IMR-90 (cell line): ENCODE measurements at regions not wholly inside any gene's neighbourhood (a gene's known extent, or its start where the extent isn't known, plus 50 kb on each side); places are given as distances from the start of the nearest gene placed in this dataset.
A peak's percentile ranks its signal among the peaks of the same experiment; 100 is the strongest.

Experiments used
- ATAC-seq: fragments of 200-7000 bp; cut with Tn5 transposase; 2 replicates; pipeline ENCODE4 v1.9.1; 2020; ENCODE audit warnings: low read depth, mild to moderate bottlenecking, moderate library complexity
- BruUV-seq: library from RNA; stranded (reverse); fragments of 400-500 nt; replicated peaks from 2 replicates; lab custom pipeline; 2021; lab: Mats Ljungman, UMichigan
- CTCF ChIA-PET: fragments of 300-600 bp; formaldehyde crosslinking; extraction: SDS; loops from one replicate; lab custom pipeline; 2021; ENCODE audit warnings: antibody characterized with exemption; lab: Yijun Ruan, JAX
- POLR2A ChIA-PET: fragments of 300-600 bp; sonication (Branson Sonifier 250); formaldehyde crosslinking; loops from one replicate; lab custom pipeline; 2022; ENCODE audit warnings: antibody characterized with exemption; ENCODE audit not compliant: unreplicated experiment; lab: Charles Lee
- DNase-seq: peaks from one replicate; pipeline ENCODE4 v3.0.0; 2013
- H2AFZ ChIP-seq: replicated peaks from 2 replicates; pipeline ENCODE3; 2013; ENCODE audit warnings: low read length, mild to moderate bottlenecking; ENCODE audit not compliant: poor library complexity
- H2AK5ac ChIP-seq: 2 replicates; pipeline ENCODE4 v1.6.1; 2013; ENCODE audit warnings: low read depth, low read length, inconsistent platforms
- H2AK9ac ChIP-seq: replicated peaks from 2 replicates; pipeline ENCODE3; 2013; ENCODE audit warnings: mild to moderate bottlenecking, low read depth, low read length, moderate library complexity; ENCODE audit not compliant: poor library complexity
- H2BK120ac ChIP-seq: 2 replicates; pipeline ENCODE4 v1.6.1; 2013; ENCODE audit warnings: low read depth, low read length, inconsistent platforms
- H2BK15ac ChIP-seq: 3 replicates; pipeline ENCODE4 v1.6.1; 2013; ENCODE audit warnings: low read depth, low read length, inconsistent platforms
- H2BK20ac ChIP-seq: 2 replicates; pipeline ENCODE4 v1.6.1; 2013; ENCODE audit warnings: low read depth, mild to moderate bottlenecking, inconsistent platforms, low read length, moderate library complexity
- H2BK5ac ChIP-seq: 2 replicates; pipeline ENCODE4 v1.6.1; 2013; ENCODE audit warnings: mild to moderate bottlenecking, low read depth, low read length, inconsistent platforms; ENCODE audit not compliant: poor library complexity, severe bottlenecking
- H3K14ac ChIP-seq: replicated peaks from 2 replicates; pipeline ENCODE4 v1.6.1; 2013; ENCODE audit warnings: low read depth, low read length, inconsistent platforms
- H3K18ac ChIP-seq: 2 replicates; pipeline ENCODE4 v1.6.1; 2013; ENCODE audit warnings: low read depth, low read length, control low read depth
- H3K23ac ChIP-seq: 2 replicates; pipeline ENCODE4 v1.6.1; 2013; ENCODE audit warnings: low read depth, low read length, inconsistent platforms
- H3K27ac ChIP-seq: 2 replicates; pipeline ENCODE4 v1.5.1; 2013; ENCODE audit warnings: mild to moderate bottlenecking, control low read depth, low read length; ENCODE audit not compliant: insufficient read depth
- H3K27me3 ChIP-seq: 2 replicates; pipeline ENCODE4 v1.6.1; 2013; ENCODE audit warnings: low read length; ENCODE audit not compliant: control insufficient read depth, insufficient read depth
- H3K36me3 ChIP-seq: 2 replicates; pipeline ENCODE4 v1.6.1; 2013; ENCODE audit warnings: low read length, mixed read lengths; ENCODE audit not compliant: control insufficient read depth, insufficient read depth
- H3K4ac ChIP-seq: 2 replicates; pipeline ENCODE4 v1.6.1; 2013; ENCODE audit warnings: low read depth, low read length, inconsistent platforms
- H3K4me1 ChIP-seq: 2 replicates; pipeline ENCODE4 v1.6.1; 2013; ENCODE audit warnings: low read length, mixed read lengths; ENCODE audit not compliant: control insufficient read depth, insufficient read depth
- H3K4me2 ChIP-seq: 2 replicates; pipeline ENCODE4 v1.6.1; 2013; ENCODE audit warnings: low read depth, mild to moderate bottlenecking, control low read depth, low read length, moderate library complexity
- H3K4me3 ChIP-seq: 2 replicates; pipeline ENCODE4 v1.5.1; 2013; ENCODE audit warnings: low read depth, mild to moderate bottlenecking, control low read depth, low read length, moderate library complexity; ENCODE audit not compliant: insufficient read depth
- H3K56ac ChIP-seq: 2 replicates; pipeline ENCODE4 v1.6.1; 2013; ENCODE audit warnings: low read length, inconsistent platforms; ENCODE audit not compliant: insufficient read depth; ENCODE audit errors: extremely low read depth
- H3K79me1 ChIP-seq, 2 experiments: 2 replicates each; pipeline ENCODE4 v1.6.1; 2013; ENCODE audit warnings: low read length in 2 of 2, inconsistent platforms in 1 of 2, low read depth in 1 of 2
- H3K9ac ChIP-seq: 2 replicates; pipeline ENCODE4 v1.6.1; 2013; ENCODE audit warnings: low read depth, low read length, control low read depth
- H3K9me1 ChIP-seq: 2 replicates; pipeline ENCODE4 v1.6.1; 2013; ENCODE audit warnings: low read length, inconsistent platforms; ENCODE audit not compliant: insufficient read depth
- H3K9me3 ChIP-seq: 2 replicates; pipeline ENCODE4 v1.6.1; 2013; ENCODE audit warnings: low read length; ENCODE audit not compliant: control insufficient read depth, insufficient read depth
- H4K20me1 ChIP-seq: 2 replicates; pipeline ENCODE4 v1.6.1; 2013; ENCODE audit warnings: low read length, inconsistent platforms; ENCODE audit not compliant: insufficient read depth
- H4K5ac ChIP-seq: 2 replicates; pipeline ENCODE4 v1.6.1; 2013; ENCODE audit warnings: mild to moderate bottlenecking, low read depth, low read length, control low read depth
- H4K8ac ChIP-seq, 2 experiments: 2 replicates each; pipeline ENCODE4 v1.6.1; 2013; ENCODE audit warnings: low read depth in 2 of 2, low read length in 2 of 2, control low read depth in 1 of 2, inconsistent platforms in 1 of 2
- H4K91ac ChIP-seq: 2 replicates; pipeline ENCODE4 v1.6.1; 2013; ENCODE audit warnings: low read depth, low read length, inconsistent platforms; ENCODE audit not compliant: insufficient read depth
- CEBPB ChIP-seq: IDR thresholded peaks from 2 replicates; pipeline ENCODE4 v1.6.1; 2012; ENCODE audit warnings: low read depth, low read length, improper control_type of control experiment
- CHD1 ChIP-seq: IDR thresholded peaks from 2 replicates; pipeline ENCODE4 v1.6.1; 2012; ENCODE audit warnings: low read depth, low read length, improper control_type of control experiment
- RFX5 ChIP-seq: IDR thresholded peaks from 2 replicates; pipeline ENCODE4 v1.8.0; 2012; ENCODE audit warnings: low read depth, mild to moderate bottlenecking, low read length, moderate library complexity
- SMC3 ChIP-seq: fragments of 150-350 bp; IDR thresholded peaks from 2 replicates; pipeline ENCODE4 v1.6.1; 2016; ENCODE audit warnings: low read depth, mild to moderate bottlenecking, antibody characterized with exemption, low read length, moderate library complexity
- WGBS, 2 experiments: methylation state at CpG; one replicate each; pipeline versions ENCODE4 v1.1.5 to v1.1.7; 2013; ENCODE audit warnings: missing lambda C conversion rate in 2 of 2; ENCODE audit not compliant: insufficient read length in 1 of 2; ENCODE audit errors: extremely low coverage in 2 of 2; 5-methylcytosine and 5-hydroxymethylcytosine counted together
- dilution Hi-C: fragments of 300-500 bp; cut with HindIII; formaldehyde crosslinking; loops from one replicate; pipeline ENCODE4 v1.14.3; 2018; ENCODE audit warnings: low sequenced_read_pairs; ENCODE audit not compliant: unreplicated experiment
- in situ Hi-C: fragments of 300-500 bp; cut with MboI; formaldehyde crosslinking; loops from 3 replicates; pipeline ENCODE4 v1.14.3; 2019; ENCODE audit warnings: low sequenced_read_pairs, inconsistent platforms, mixed read lengths
- intact Hi-C: fragments of 100-400 bp; cut with micrococcal nuclease; formaldehyde crosslinking; loops from 2 replicates; pipeline ENCODE4 v1.10.0; 2022

DNA sequence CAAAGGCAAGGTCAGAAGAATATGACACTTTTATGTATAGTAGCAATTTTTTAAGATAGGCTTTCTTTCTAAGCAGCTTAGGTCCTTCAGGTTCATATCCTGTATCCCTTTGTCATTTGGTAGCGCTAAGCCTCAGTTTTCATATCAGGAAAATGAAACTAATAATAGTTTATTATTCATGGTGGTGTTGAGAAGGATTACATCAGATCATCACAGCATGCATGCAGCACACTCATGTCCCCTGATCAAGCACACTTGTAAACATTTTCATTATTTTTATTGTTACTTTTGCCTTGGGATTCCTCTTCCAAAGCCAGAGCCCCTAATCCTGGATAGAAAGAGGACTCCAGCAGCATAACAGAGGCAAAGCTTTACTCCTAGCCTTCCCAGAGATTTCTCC is 70.2 kb upstream of the ADGRF1 start:
- Histone ChIP-seq H3K18ac (no peak overlapping the region; the same call in 1 of the 2 replicates), H2BK20ac (peak overlapping the region; percentile 42; the same call in 1 of the 2 replicates), H2BK15ac (no peak overlapping the region), H3K9ac (no peak overlapping the region), H4K91ac (no peak overlapping the region), H3K4me1 (no peaks in the 10 kb centered on the region), H2AFZ (no peak overlapping the region), H3K4me3 (no peak overlapping the region), H3K27me3 (no peaks in the 10 kb centered on the region), H3K4me2 (no peak overlapping the region), H4K20me1 (no peaks in the 10 kb centered on the region), H3K9me1 (peaks cover 5% of the 10 kb centered on the region; the same call in 1 of the 2 replicates), H3K56ac (no peak overlapping the region), H3K9me3 (no peaks in the 10 kb centered on the region), H3K14ac (no peak overlapping the region; the same call in 1 of the 2 replicates), H2AK9ac (no peak overlapping the region), H3K79me1 (no peaks in the 10 kb centered on the region), H2AK5ac (no peak overlapping the region), H3K27ac (no peak overlapping the region), H4K5ac (no peak overlapping the region), H2BK5ac (no peak overlapping the region), H4K8ac (peak overlapping the region in 1 of 2 experiments; percentile 22; a peak in 1 of 4 replicates), H3K23ac (no peak overlapping the region), H3K4ac (no peak overlapping the region), H2BK120ac (0 out of 2 replicates have a peak overlapping the region, but pooled peaks have one; percentile 3), H3K36me3 (no peaks in the 10 kb centered on the region)
- in situ Hi-C loops, result no loop called here
- WGBS, 2 experiments, result no CpG with 5 or more reads among the region's 1 CpG
- intact Hi-C loops, result no loop called here
- ChIA-PET POLR2A (no interaction called here), CTCF (no interaction called here)
- DNase-seq, result no peak
- TF ChIP-seq CHD1, result no peak
- no peak for TF ChIP-seq CEBPB
- no peak for TF ChIP-seq RFX5
- TF ChIP-seq SMC3, result no peak
- dilution Hi-C loops, result no loop called here
- no TSS peak for BruUV-seq
- no peak for ATAC-seq
